ENCODE measurements at regions not wholly inside any gene's neighbourhood (a gene's known extent, or its start where the extent isn't known, plus 50 kb on each side); places are given as distances from the start of the nearest gene placed in this dataset.

- TF ChIP-seq CTCF (IDR thresholded peaks at IDR 0.05) (no peak), POLR2AphosphoS5 (IDR thresholded peaks at IDR 0.05) (no peak), POLR2A (IDR thresholded peaks at IDR 0.05) (no peak), EP300 (IDR thresholded peaks at IDR 0.05) (no peak)
Observed at GRCh38 chr14:98243332-98243731, 1028.7 kb downstream of the BCL11B start.

Measured in suprapubic skin (tissue), 4 donors.